ENCODE measurements at regions not wholly inside any gene's neighbourhood (a gene's known extent, or its start where the extent isn't known, plus 50 kb on each side); places are given as distances from the start of the nearest gene placed in this dataset.

- TF ChIP-seq POLR2A (IDR thresholded peaks at IDR 0.05; ENCODE audit: low read length) (no peak), GATA1 (IDR thresholded peaks at IDR 0.05; ENCODE audit: low read depth, low read length) (no peak)
Measured at GRCh38 chr1:88610687-88611086, 73.4 kb upstream of the PKN2 start.

Data from erythroblast (primary cell).